CD4-positive, alpha-beta T cell treated with Interleukin-6 at 100 ng/mL for 8 hours (primary cell): ENCODE measurements at regions not wholly inside any gene's neighbourhood (a gene's known extent, or its start where the extent isn't known, plus 50 kb on each side); places are given as distances from the start of the nearest gene placed in this dataset.
"Not testable (repeated sequence)": the region's sequence is repeated elsewhere in the genome, so short reads cannot be mapped to it uniquely, and the experiment has no call there.

ENCODE experiments used
- DNase-seq: peaks from one replicate; pipeline ENCODE4 v3.0.0-alpha.2; 2020; ENCODE audit warnings: mixed read lengths, low spot score

DNA sequence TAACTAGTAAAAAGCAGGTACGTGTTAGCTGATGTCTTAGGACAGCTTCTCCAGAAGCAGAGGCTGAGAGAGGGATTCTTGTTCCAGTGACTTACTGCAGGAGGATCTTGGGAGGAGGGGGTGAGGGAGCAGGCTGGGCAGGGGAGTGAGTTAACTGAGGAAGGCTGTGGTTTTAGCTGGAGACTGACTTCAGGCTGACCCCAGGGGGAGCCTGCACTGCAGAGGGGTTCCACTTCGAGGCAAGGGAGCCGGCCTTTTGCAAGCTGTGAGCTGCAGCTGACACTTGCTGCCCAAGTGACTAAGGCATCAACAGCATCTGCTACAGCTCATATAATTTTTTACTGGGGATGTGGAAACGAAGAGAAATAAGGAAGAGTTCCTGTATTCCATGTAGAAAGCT is 50.4 kb upstream of the SOD1 start:
- no peak for DNase-seq

DNA sequence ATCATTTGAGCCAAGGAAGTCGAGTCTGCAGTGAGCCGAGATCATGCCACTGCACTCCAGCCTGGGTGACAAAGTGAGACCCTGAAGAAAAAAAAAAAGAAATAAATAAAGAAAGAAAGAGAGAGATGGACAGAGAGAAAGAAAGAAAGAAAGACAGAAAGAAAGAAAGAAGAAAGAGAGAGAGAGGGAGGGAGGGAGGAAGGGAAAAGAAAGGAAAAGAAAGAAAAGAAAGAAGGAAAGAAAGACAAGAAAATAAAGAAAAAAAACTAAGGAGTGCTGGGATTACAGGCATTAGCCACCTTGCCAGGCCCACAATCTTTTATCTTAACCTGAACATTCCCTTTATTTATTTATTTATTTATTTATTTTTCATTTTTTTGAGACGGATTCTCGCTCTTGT is 51.7 kb upstream of the SOD1 start:
- no peak for DNase-seq

DNA sequence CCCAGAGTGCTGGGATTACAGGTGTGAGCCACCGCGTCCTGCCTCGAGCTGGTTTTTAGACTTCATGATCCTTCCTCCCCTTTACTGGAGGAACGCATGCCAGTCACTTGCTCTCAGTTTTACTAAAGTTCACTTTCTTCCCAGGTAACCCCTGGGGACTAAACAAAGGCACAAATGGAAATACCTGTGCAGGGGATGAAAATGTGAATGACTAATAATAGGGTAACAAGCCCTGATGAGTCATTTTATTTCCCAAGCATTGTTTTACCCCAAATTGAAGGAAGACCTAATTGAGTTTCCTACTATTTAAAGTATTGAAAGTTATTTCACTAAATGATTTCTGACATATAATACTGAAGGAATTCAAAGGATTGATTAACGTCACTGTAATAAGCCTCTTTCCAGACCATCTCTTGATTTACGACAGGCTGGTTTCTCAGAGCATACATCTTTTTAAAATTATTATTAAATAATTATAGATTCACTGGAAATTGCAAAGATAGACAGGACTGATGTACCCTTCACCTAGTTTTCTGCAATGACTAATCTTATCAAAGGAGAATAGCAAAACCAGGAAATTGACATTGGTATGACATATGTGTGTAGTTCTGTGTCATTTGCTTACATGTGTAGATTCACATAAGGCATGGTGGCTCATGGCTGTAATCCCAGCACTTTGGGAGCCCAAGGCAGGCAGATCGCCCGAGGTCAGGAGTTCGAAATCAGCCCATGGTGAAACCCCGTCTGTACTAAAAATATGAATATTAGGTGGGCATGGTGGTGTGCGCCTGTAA is 53.2 kb upstream of the SOD1 start:
- no peak for DNase-seq

DNA sequence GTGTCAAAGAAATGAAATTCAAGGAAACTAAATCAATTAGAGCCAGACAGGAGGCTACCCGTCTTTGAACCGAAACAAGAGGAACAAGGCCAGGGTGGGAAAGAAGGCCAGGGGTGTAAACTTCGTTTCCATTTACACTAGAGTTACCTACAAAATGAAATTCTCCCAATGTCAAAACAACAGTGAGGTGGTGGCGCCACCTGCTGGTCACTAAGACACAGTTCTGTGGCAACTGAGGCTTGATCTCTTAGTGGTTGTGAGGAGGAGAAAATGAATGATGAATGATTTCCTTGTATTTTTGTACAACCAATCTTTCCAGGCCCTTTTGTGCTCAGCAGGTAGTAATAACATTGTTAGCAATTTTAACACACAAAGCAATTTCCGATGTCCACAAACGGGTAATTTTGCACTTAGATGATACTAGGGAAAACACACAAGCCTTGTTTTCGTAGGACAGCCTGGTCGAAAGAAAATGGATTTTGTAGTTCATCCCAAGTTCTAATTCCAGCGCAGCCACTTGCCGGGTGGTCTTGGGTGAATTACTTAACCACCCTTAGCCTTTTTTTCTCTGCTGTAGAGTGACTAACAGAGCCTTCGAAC is 54.8 kb upstream of the SOD1 start:
- DNase-seq = peak; percentile 71

DNA sequence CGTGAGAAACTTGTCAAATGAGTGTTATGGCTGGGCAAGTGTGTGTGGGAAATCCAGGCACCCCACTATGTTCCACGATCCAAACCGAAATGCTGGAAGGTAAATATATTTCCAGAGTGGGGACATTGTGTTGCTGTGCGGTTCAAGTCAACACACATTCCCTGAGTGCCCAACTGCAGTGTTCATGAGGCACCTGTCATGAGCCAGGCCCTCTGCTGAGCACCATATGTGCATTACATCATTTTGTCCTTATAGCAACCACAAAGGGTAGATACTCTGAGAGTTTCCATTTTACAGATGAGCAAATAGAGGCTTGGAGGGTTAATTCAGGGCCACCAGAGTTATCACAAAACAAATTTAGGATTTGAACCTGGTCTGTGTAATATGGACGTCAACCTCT is 59.9 kb upstream of the SOD1 start:
- DNase-seq = no peak

DNA sequence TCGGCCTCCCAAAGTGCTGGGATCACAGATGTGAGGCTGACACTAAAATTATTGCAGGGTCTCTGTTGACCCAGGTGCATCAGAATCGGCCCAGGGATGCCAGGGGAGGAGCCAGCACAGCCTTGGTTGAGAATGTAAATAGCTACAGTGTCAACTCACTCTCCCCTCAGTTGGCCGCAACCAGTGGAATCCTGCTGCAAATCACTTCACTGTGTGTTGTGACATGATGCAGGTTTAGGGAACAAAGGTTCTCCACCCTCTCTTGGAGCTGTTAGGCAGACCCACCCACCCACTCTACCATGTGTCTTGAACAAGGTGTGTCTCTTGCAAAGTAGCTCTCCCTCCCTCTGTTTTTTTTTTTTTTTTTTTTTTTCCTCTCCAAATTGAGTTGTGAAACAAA is 60.5 kb upstream of the SOD1 start:
- no peak for DNase-seq

DNA sequence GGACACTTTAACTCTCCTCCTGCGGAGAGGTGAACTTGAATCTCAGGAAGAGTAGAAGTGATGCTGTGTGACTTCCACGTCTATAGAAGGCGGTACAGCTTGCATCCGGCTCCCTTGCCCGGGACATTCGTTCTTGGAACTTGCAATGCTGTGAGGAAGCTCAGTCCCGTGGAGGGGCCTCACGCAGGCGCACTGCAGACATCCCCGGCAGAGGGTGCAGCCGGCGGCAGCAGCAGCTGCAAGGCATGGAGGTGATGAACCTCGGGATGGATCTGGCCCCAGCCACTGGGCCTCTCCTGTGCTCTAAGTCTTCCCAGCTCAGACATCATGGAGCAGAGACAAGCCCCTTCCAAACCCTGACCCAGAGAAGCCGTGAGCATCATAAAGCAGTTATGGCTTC is 61.8 kb upstream of the SOD1 start:
- no peak for DNase-seq

DNA sequence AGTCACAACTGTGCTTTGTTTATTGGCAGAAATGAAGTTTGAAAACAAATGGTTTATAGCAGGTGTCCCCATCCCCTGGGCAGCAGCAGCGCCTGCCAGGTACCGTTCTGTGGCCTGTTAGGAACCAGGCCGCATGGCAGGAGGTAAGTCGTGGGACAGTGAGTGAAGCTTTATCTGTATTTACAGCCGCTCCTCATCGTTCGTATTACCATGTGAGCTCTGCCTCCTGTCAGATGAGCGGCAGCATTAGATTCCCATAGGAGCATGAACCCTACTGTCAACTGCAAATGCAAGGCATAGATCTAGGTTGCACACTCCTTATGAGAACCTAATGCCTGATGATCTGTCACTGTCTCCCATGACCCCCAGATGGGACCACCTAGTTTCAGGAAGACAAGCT is 63.4 kb upstream of the SOD1 start:
- no peak for DNase-seq

DNA sequence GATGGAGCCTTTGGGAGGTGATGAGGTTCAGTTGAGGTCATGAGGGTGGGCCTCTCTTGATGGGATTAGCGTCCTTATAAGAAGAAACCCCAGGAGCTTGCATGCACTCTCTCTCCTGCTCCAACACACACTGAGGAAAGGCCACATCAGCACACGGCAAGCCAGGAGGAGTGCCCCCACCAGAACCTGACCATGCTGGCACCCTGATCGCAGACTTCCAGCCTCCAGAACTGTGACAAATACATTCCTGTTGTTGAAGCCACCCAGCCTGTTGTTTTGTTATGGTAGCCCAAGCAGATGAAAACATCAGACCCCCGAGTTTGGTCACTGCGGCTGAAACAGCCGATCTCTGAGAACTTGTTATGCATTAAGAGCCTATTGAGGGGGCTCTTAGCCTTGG is 64.8 kb upstream of the SOD1 start:
- DNase-seq = no peak

DNA sequence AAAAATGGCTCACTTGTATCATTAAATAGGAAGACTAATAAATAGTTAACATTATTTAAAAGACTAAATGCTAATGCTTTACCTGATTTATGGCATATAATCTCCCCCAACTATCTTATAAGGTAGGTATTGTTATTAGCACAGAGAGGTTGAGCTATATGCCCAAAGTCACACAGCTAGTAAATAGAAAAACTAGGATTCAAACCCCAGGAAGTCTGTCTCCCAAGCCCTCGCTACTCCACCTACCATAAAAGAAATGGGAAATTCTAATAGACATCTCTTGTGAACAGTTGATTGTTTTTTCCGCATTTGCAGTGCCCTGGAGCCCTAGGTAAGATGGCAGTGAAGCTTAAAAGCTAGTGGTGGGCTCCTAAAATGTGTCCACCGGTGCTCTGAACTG is 65.2 kb upstream of the SOD1 start:
- DNase-seq = no peak

DNA sequence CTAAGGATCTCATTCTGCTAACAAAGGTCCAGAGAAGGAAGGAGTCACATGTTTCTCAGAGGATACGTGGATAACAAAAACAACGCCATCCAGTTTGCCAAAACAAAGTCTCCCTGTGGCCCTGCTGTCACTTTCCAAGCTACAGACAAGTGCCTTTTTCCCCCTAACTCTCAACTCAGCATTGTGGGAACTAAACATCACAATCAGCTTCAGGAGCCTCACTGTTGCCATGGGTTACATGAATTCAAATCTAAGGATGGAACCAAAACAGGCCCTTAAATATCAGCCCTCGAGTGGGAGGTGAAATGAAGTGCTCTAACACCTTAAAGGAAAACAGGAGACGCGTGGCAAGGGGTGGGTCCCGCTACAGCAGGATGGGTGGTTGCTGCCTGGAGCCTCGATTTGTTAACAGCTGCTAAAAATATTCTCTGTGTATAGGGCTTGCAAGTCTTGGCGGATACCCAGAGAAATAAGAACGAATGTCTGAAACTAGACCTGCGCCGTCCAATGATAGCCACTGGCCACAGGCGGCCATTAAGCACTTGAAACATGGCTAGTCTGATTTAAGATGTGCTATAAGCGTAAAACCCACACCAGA is 66.4 kb upstream of the SOD1 start:
- no peak for DNase-seq

DNA sequence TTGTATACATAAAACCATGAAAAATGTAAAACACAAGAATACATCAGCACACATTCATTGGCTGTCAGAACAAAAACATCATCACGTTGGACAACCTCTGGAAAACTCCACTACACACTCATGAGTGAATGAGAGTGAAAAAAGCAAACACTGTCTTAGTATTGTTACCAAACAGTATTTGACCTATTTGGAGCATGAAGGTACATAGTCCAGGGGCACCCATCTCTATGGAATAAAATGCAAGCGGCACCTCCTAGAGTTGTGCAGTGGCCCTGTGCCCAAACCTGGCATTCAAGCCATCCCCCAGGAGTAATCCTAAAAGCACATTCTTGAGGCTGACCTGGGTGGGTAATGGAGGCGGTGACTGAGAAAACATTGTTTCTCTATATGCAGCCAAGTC is 67.0 kb upstream of the SOD1 start:
- no peak for DNase-seq

DNA sequence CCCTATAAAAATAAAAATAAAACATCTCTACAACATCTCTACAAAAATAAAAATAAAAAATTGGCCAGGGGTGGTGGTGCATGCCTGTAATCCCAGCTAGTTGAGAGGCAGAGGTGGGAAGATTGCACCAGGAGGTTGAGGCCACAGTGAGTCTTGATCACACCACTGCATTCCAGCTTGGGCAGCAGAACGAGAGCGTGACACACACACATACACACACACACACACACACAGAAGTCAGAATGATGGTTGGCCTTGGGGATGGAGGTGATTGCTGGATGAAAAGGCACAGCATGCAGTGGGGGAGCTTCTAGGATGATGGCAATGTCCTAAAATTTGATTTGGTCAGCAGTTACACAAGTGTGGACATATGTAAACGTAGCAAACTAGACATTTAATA is 69.7 kb upstream of the SOD1 start:
- no peak for DNase-seq

DNA sequence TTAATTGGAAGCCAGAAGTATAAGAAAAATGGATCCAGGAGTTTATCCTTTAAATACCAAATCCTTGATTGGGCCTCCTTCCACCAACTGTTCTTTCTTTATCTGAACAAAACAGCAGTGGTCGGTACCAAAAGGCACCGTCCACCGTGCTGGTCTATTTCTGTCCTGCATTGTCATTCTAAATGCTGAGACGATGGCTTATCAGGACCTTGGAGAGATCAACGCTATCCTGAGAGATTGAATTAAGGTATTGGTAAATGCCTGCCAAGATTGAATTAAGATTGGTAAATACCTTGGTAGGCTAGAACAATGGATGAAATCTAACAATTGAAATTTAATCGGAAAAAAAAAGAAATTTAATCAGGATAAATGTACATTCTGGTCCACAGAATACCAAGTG is 73.4 kb upstream of the SOD1 start:
- DNase-seq = no peak

DNA sequence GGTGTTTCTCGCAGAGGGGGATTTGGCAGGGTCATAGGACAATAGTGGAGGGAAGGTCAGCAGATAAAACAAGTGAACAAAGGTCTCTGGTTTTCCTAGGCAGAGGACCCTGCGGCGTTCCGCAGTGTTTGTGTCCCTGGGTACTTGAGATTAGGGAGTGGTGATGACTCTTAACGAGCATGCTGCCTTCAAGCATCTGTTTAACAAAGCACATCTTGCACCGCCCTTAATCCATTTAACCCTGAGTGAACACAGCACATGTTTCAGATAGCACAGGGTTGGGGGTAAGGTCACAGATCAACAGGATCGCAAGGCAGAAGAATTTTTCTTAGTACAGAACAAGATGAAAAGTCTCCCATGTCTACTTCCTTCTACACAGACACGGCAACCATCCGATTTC is 75.6 kb upstream of the SOD1 start:
- DNase-seq = not testable (repeated sequence)

DNA sequence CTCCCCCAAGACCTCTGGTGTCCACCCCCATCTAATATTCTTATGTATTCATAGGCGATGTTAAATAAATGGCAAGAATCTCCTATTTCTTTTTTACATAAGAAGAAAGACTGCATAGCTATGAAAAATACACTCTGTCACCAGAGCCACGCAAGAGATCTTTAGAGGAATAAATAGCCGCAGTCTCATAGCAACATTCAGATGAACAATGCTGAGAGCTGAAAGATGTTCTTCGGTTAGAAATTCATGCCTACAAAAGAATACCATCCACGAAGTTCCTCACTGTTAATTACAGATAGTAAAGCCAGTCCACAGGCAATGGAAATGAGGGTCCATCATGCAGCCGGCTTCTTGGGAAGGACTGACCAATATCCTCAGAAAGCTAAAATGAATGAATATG is 76.0 kb upstream of the SOD1 start:
- no peak for DNase-seq

DNA sequence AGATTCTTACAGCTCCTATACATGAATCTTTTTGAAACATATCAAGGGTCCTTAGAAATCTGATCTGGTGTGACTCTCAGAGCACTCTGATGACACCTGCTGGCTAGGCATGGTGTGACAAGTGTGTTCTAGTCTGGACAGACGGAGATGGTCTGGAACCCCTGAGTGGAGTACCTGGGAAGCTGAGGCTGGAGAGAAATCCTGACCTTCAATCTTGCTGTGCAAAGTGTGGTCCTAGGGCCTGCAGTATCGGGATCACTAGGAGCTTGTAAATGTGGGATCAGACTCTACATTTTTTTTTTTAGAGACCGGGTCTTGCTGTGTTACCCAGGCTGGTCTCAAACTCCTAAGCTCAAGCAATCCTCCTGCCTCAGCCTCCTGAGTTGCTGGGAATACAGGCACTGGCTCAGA is 78.6 kb upstream of the SOD1 start:
- DNase-seq = peak; percentile 73

DNA sequence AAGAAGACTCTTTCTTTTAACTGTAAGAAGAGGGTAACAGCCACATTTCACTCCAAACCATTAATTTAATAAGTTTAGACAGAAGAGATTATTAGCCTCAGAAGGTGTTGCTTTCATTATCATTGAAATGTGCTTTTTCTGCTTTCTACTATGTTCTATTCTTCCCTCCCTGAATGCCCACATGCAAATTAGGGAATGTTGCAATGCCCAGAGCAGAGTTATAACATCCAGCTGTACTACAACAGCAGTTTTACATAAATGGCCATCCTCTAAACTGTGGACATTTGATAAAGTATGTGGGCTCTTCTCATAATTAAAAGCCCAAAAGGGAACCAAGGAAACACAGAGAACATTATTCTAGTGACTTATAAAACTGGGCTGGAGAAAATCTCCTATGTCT is 82.2 kb upstream of the SOD1 start:
- DNase-seq = no peak

DNA sequence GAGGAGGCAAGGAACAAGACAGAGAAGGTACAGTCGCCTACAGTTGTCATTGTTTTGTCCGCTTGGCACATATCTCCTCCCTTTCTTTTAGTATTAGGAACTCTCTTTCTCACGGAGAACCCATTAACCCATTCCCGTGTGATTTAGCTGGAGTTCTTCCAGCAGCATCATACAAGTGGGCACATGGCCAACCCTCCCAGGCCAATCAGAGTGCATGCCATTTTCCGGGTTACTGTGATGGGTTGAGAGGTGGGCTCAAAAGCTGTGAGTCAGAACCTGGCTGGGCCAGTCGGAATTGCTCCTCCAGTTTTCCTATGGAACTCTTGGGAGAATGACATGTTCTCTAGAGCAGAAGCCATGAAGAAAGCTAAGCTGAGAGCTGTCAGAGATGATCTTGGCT is 83.1 kb upstream of the SOD1 start:
- no peak for DNase-seq

DNA sequence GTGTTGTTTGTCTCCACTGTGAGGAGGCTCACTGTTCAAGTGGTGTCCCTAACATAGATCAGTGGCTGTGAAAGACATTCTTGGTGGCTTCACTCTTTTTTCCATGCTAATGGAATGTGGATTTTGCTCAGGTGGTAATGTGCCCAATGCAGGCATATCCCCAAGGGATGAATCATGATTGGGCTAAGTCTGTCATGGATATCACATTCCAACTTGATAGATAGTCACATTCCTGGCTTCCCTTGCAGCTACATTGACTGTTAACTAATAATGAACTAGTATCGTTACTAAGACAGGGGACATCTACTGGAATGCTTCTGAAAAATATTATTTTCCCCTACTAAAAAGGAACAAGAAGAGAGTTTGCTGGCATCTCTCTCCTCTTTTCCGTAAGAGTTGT is 86.3 kb upstream of the SOD1 start:
- no peak for DNase-seq

DNA sequence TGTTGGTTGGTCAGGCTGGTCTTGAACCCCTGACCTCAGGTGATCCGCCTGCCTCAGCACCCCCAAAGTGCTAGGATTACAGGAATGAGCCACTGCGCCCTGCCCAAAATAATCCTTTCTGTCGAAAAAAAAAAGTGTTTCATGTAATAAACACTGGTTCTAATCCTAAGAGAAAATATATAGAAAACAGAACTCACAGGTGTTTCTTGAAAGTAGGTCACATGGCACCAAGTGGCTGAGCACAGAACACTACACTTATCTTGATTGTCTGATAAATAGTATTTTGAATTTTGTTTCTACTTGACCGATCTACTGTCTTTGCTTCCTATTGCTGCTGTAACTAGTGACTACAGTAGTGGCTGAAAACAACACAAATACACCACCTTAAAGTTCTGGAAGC is 87.6 kb upstream of the SOD1 start:
- no peak for DNase-seq

DNA sequence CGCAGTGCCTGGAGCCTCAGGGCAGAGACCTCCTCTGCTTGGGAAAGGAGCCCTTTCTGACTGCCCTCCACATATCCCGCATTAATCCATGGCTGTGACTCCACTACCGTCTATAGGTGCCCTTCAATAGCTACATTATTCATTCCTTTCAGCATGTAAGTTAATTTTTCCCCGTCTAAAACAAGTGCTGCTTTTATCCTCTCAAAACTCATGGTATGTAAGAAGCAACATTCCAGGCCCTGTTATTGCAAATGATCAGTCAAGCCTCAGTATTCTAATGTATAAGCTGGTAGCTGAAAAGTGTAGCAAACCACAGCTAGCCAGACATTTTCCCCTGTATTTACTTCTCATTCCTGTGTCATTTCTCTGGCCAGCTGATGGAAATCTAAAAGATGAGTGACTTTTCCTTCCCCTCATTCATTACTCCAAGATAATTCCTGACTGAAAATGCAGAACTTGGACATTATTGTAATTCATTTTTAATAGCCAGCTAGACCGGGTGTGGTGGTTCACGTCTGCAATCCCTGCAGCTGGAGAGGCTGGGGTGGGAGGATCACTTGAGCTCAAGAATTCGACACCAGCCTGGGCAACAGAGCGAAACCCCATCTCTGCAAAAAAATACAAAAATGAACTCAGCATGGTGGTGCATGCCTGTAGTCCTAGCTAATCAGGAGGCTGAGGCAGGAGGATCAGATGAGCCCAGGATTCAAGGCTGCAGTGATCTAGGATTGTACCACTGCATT is 88.5 kb upstream of the SOD1 start:
- no peak for DNase-seq

DNA sequence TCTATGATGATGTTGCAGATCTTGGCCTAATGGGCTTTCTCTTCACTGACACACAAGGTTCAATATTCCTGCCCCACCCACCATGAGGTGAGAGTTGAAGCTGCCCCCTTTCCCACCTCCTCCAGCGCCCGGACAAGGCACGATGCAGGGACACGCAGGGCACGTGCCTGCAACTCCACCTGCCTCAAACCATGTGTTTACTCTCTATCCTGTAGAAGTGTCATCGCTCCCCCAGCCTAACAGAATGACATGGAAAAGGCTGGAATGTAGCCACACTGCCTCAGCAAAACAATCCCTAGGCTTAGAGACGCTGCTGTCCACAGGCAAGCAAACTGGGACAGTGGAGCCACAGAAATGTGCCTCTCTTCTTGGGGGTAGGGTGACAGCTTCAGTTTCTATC is 92.9 kb upstream of the SOD1 start:
- DNase-seq = no peak
